H9 (cell line): ENCODE measurements at regions not wholly inside any gene's neighbourhood (a gene's known extent, or its start where the extent isn't known, plus 50 kb on each side); places are given as distances from the start of the nearest gene placed in this dataset.

Source experiments
- DNase-seq: peaks from one replicate; pipeline ENCODE4 v3.0.0-alpha.2; 2017
- H2AFZ ChIP-seq: one replicate; pipeline ENCODE4 v1.6.1; 2013; ENCODE audit warnings: mild to moderate bottlenecking, low read length, control low read depth, moderate library complexity
- H2AK5ac ChIP-seq: 2 replicates; pipeline ENCODE4 v1.6.1; 2013; ENCODE audit warnings: low read length, control low read depth, mixed read lengths; ENCODE audit not compliant: insufficient read length
- H2BK120ac ChIP-seq: one replicate; pipeline ENCODE4 v1.6.1; 2013; ENCODE audit warnings: low read depth, mild to moderate bottlenecking, low read length, control low read depth, inconsistent platforms; ENCODE audit not compliant: poor library complexity, severe bottlenecking
- H2BK12ac ChIP-seq: 2 replicates; pipeline ENCODE4 v1.6.1; 2013; ENCODE audit warnings: low read length, control low read depth, mixed read lengths, low read depth; ENCODE audit not compliant: insufficient read length
- H2BK15ac ChIP-seq: 2 replicates; pipeline ENCODE4 v1.6.1; 2013; ENCODE audit warnings: low read depth, low read length, control low read depth
- H2BK20ac ChIP-seq: one replicate; pipeline ENCODE4 v1.6.1; 2013; ENCODE audit warnings: low read depth, mild to moderate bottlenecking, low read length, control low read depth, inconsistent platforms; ENCODE audit not compliant: poor library complexity, severe bottlenecking
- H2BK5ac ChIP-seq: 2 replicates; pipeline ENCODE4 v1.6.1; 2013; ENCODE audit warnings: low read length, control low read depth, mixed read lengths; ENCODE audit not compliant: insufficient read length
- H3K14ac ChIP-seq: 2 replicates; pipeline ENCODE4 v1.6.1; 2013; ENCODE audit warnings: low read length, control low read depth; ENCODE audit not compliant: insufficient read depth
- H3K18ac ChIP-seq: 2 replicates; pipeline ENCODE4 v1.6.1; 2013; ENCODE audit warnings: low read depth, mild to moderate bottlenecking, mixed read lengths, low read length, control low read depth; ENCODE audit not compliant: insufficient read length
- H3K23ac ChIP-seq: 2 replicates; pipeline ENCODE4 v1.6.1; 2013; ENCODE audit warnings: low read length, control low read depth, mixed read lengths, low read depth; ENCODE audit not compliant: insufficient read length
- H3K23me2 ChIP-seq: 2 replicates; pipeline ENCODE4 v1.6.1; 2013; ENCODE audit warnings: low read depth, mild to moderate bottlenecking, mixed read lengths, low read length, control low read depth; ENCODE audit not compliant: insufficient read length, poor library complexity, severe bottlenecking
- H3K27ac ChIP-seq: 2 replicates; pipeline ENCODE4 v1.5.1; 2013; ENCODE audit warnings: low read length, control low read depth, mixed read lengths, low read depth; ENCODE audit not compliant: insufficient read length
- H3K27me3 ChIP-seq: 2 replicates; pipeline ENCODE4 v1.6.1; 2013; ENCODE audit warnings: low read length, control low read depth, inconsistent platforms; ENCODE audit not compliant: insufficient read depth
- H3K4ac ChIP-seq: 2 replicates; pipeline ENCODE4 v1.6.1; 2013; ENCODE audit warnings: low read depth, mild to moderate bottlenecking, control low read depth, inconsistent platforms, low read length, moderate library complexity
- H3K4me1 ChIP-seq: 2 replicates; pipeline ENCODE4 v1.6.1; 2013; ENCODE audit warnings: low read length, control low read depth, inconsistent platforms; ENCODE audit not compliant: insufficient read depth
- H3K4me2 ChIP-seq: 2 replicates; pipeline ENCODE4 v1.6.1; 2013; ENCODE audit warnings: low read length, control low read depth, mixed read lengths; ENCODE audit not compliant: insufficient read length, insufficient read depth
- H3K56ac ChIP-seq: 2 replicates; pipeline ENCODE4 v1.6.1; 2013; ENCODE audit warnings: low read depth, mild to moderate bottlenecking, mixed read lengths, low read length, control low read depth; ENCODE audit not compliant: insufficient read length
- H3K79me1 ChIP-seq: 2 replicates; pipeline ENCODE4 v1.6.1; 2013; ENCODE audit warnings: low read depth, mild to moderate bottlenecking, moderate library complexity, low read length, control low read depth, inconsistent platforms; ENCODE audit not compliant: insufficient read depth, poor library complexity, severe bottlenecking
- H3K79me2 ChIP-seq: 2 replicates; pipeline ENCODE4 v1.6.1; 2013; ENCODE audit warnings: low read length, control low read depth, inconsistent platforms; ENCODE audit not compliant: insufficient read depth
- H3K9ac ChIP-seq: 2 replicates; pipeline ENCODE4 v1.6.1; 2013; ENCODE audit warnings: low read length, control low read depth, mixed read lengths; ENCODE audit not compliant: insufficient read length; ENCODE audit errors: extremely low read depth
- H3K9me3 ChIP-seq: one replicate; pipeline ENCODE4 v1.6.1; 2013; ENCODE audit warnings: low read depth, low read length, inconsistent platforms; ENCODE audit not compliant: control insufficient read depth
- H3T11ph ChIP-seq: one replicate; pipeline ENCODE4 v1.6.1; 2013; ENCODE audit warnings: mild to moderate bottlenecking, low read length, control low read depth, inconsistent platforms
- H4K20me1 ChIP-seq: one replicate; pipeline ENCODE4 v1.6.1; 2013; ENCODE audit not compliant: control insufficient read depth, insufficient read length, insufficient read depth
- H4K5ac ChIP-seq: 2 replicates; pipeline ENCODE4 v1.6.1; 2013; ENCODE audit warnings: low read depth, mild to moderate bottlenecking, mixed read lengths, low read length, control low read depth; ENCODE audit not compliant: insufficient read length
- H4K8ac ChIP-seq: replicated peaks from 2 replicates; pipeline ENCODE4 v1.6.1; 2013; ENCODE audit warnings: low read length, control low read depth, mixed read lengths, low read depth; ENCODE audit not compliant: insufficient read length
- H4K91ac ChIP-seq: 2 replicates; pipeline ENCODE4 v1.6.1; 2013; ENCODE audit warnings: low read depth, mild to moderate bottlenecking, moderate library complexity, mixed read lengths, low read length, control low read depth; ENCODE audit not compliant: insufficient read length
- H3K27ac Mint-ChIP-seq, 3 experiments: 2 replicates in 2 of 3; 3 replicates in 1 of 3; pipeline ENCODE4 v1.8.0; 2020 to 2021; ENCODE audit warnings: mixed read lengths in 3 of 3, mild to moderate bottlenecking in 1 of 3, moderate library complexity in 1 of 3
- H3K27me3 Mint-ChIP-seq: 2 replicates; pipeline ENCODE4 v1.8.0; 2021; ENCODE audit warnings: low read depth, mild to moderate bottlenecking, moderate library complexity, mixed read lengths
- H3K36me3 Mint-ChIP-seq, 3 experiments: 2 replicates in 2 of 3; 3 replicates in 1 of 3; pipeline ENCODE4 v1.8.0; 2020 to 2021; ENCODE audit warnings: low read depth in 3 of 3, mixed read lengths in 3 of 3; ENCODE audit not compliant: insufficient read depth in 1 of 3
- H3K4me1 Mint-ChIP-seq, 2 experiments: 2 replicates each; pipeline ENCODE4 v1.8.0; 2020; ENCODE audit warnings: mixed read lengths in 2 of 2
- H3K4me3 Mint-ChIP-seq, 2 experiments: 2 replicates in 1 of 2; 3 replicates in 1 of 2; pipeline ENCODE4 v1.8.0; 2020 to 2021; ENCODE audit warnings: mild to moderate bottlenecking in 2 of 2, mixed read lengths in 2 of 2, moderate library complexity in 1 of 2
- H3K9me3 Mint-ChIP-seq, 2 experiments: 2 replicates in 1 of 2; 3 replicates in 1 of 2; pipeline ENCODE4 v1.8.0; 2020; ENCODE audit warnings: mild to moderate bottlenecking in 2 of 2, mixed read lengths in 2 of 2, moderate library complexity in 1 of 2
- WGBS: extraction: QIAGEN DNeasy Blood & Tissue Kit; methylation state at CpG from one replicate; pipeline ENCODE4 v1.1.7; 2013; ENCODE audit warnings: missing lambda C conversion rate, low lambda C conversion rate, mixed read lengths; ENCODE audit not compliant: insufficient read length; ENCODE audit errors: extremely low coverage; 5-methylcytosine and 5-hydroxymethylcytosine counted together
- TF ChIP-seq, protein P1 (sequence below): fragments of 200-600 bp; sonication (generic); conservative IDR thresholded peaks from 3 replicates; pipeline ENCODE4 v1.8.0; 2021; ENCODE audit warnings: antibody characterized with exemption, mild to moderate bottlenecking

DNA sequence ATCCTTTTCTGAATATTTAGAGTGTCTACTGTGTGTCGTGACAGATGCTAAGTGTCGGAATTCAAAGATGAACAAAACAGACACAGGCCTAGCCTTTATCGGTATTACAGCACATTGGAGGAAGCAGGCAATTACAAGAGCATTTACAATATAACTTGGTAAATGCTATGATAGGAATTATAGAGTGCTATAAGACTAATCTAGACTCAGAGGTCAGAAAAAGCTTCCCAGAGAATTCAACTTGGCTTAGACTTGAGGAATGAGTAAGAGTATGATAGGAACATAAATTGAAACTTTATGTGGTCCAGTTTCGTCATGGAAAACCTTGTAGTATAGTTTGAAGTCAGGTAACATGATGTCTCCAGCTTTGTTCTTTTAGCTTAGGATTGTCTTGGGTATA is 395.7 kb upstream of the FAT3 start:
- WGBS: no CpG with 5 or more reads among the region's 4 CpGs
- H3K9me3 ChIP-seq: no peaks in the 10 kb centered on the region
- no peak overlapping the region for H2AFZ ChIP-seq
- H4K8ac ChIP-seq: no peak overlapping the region
- no peaks in the 10 kb centered on the region for H3K4me1 ChIP-seq
- no peaks in the 10 kb centered on the region for H3K79me1 ChIP-seq
- H2BK15ac ChIP-seq: no peak overlapping the region
- H3K27me3 ChIP-seq: no peaks in the 10 kb centered on the region
- H3K56ac ChIP-seq: no peak overlapping the region
- no peak overlapping the region for H3K4ac ChIP-seq
- H3K9ac ChIP-seq: no peak overlapping the region
- H2BK12ac ChIP-seq: no peak overlapping the region
- no peak overlapping the region for H4K5ac ChIP-seq
- no peak overlapping the region for H2BK5ac ChIP-seq
- no peak overlapping the region for H3T11ph ChIP-seq
- no peak overlapping the region for H4K91ac ChIP-seq
- Mint-ChIP-seq H3K4me3 (no peak overlapping the region), H3K36me3 (peaks cover 3 to 4% (median 4%) of the 10 kb centered on the region in 3 experiments; a peak in 3 of 7 replicates), H3K9me3 (peaks cover 8 to 11% of the 10 kb centered on the region in 2 experiments; a peak in 4 of 5 replicates), H3K27me3 (no peaks in the 10 kb centered on the region), H3K4me1 (no peaks in the 10 kb centered on the region), H3K27ac (no peak overlapping the region)
- H3K23me2 ChIP-seq: no peaks in the 10 kb centered on the region
- H4K20me1 ChIP-seq: no peaks in the 10 kb centered on the region
- H2AK5ac ChIP-seq: no peak overlapping the region
- H3K14ac ChIP-seq: no peak overlapping the region
- DNase-seq: no peak
- no peak overlapping the region for H3K18ac ChIP-seq
- no peak overlapping the region for H3K4me2 ChIP-seq
- TF ChIP-seq, protein P1, sequence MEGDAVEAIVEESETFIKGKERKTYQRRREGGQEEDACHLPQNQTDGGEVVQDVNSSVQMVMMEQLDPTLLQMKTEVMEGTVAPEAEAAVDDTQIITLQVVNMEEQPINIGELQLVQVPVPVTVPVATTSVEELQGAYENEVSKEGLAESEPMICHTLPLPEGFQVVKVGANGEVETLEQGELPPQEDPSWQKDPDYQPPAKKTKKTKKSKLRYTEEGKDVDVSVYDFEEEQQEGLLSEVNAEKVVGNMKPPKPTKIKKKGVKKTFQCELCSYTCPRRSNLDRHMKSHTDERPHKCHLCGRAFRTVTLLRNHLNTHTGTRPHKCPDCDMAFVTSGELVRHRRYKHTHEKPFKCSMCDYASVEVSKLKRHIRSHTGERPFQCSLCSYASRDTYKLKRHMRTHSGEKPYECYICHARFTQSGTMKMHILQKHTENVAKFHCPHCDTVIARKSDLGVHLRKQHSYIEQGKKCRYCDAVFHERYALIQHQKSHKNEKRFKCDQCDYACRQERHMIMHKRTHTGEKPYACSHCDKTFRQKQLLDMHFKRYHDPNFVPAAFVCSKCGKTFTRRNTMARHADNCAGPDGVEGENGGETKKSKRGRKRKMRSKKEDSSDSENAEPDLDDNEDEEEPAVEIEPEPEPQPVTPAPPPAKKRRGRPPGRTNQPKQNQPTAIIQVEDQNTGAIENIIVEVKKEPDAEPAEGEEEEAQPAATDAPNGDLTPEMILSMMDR: no peak
- no peak overlapping the region for H2BK120ac ChIP-seq
- no peak overlapping the region for H3K23ac ChIP-seq
- H3K27ac ChIP-seq: no peak overlapping the region
- H3K79me2 ChIP-seq: no peaks in the 10 kb centered on the region
- no peak overlapping the region for H2BK20ac ChIP-seq
